IMR-90 (cell line): ENCODE measurements at regions not wholly inside any gene's neighbourhood (a gene's known extent, or its start where the extent isn't known, plus 50 kb on each side); places are given as distances from the start of the nearest gene placed in this dataset.

Experiments
- ATAC-seq: fragments of 200-7000 bp; cut with Tn5 transposase; 2 replicates; pipeline ENCODE4 v1.9.1; 2020; ENCODE audit warnings: low read depth, mild to moderate bottlenecking, moderate library complexity
- BruUV-seq: library from RNA; stranded (reverse); fragments of 400-500 nt; replicated peaks from 2 replicates; lab custom pipeline; 2021; lab: Mats Ljungman, UMichigan
- CTCF ChIA-PET: fragments of 300-600 bp; formaldehyde crosslinking; extraction: SDS; loops from one replicate; lab custom pipeline; 2021; ENCODE audit warnings: antibody characterized with exemption; lab: Yijun Ruan, JAX
- POLR2A ChIA-PET: fragments of 300-600 bp; sonication (Branson Sonifier 250); formaldehyde crosslinking; loops from one replicate; lab custom pipeline; 2022; ENCODE audit warnings: antibody characterized with exemption; ENCODE audit not compliant: unreplicated experiment; lab: Charles Lee
- DNase-seq: peaks from one replicate; pipeline ENCODE4 v3.0.0; 2013
- H2AFZ ChIP-seq: replicated peaks from 2 replicates; pipeline ENCODE3; 2013; ENCODE audit warnings: low read length, mild to moderate bottlenecking; ENCODE audit not compliant: poor library complexity
- H2AK5ac ChIP-seq: 2 replicates; pipeline ENCODE4 v1.6.1; 2013; ENCODE audit warnings: low read depth, low read length, inconsistent platforms
- H2AK9ac ChIP-seq: replicated peaks from 2 replicates; pipeline ENCODE3; 2013; ENCODE audit warnings: mild to moderate bottlenecking, low read depth, low read length, moderate library complexity; ENCODE audit not compliant: poor library complexity
- H2BK120ac ChIP-seq: 2 replicates; pipeline ENCODE4 v1.6.1; 2013; ENCODE audit warnings: low read depth, low read length, inconsistent platforms
- H2BK15ac ChIP-seq: 3 replicates; pipeline ENCODE4 v1.6.1; 2013; ENCODE audit warnings: low read depth, low read length, inconsistent platforms
- H2BK20ac ChIP-seq: 2 replicates; pipeline ENCODE4 v1.6.1; 2013; ENCODE audit warnings: low read depth, mild to moderate bottlenecking, inconsistent platforms, low read length, moderate library complexity
- H2BK5ac ChIP-seq: 2 replicates; pipeline ENCODE4 v1.6.1; 2013; ENCODE audit warnings: mild to moderate bottlenecking, low read depth, low read length, inconsistent platforms; ENCODE audit not compliant: poor library complexity, severe bottlenecking
- H3K14ac ChIP-seq: replicated peaks from 2 replicates; pipeline ENCODE4 v1.6.1; 2013; ENCODE audit warnings: low read depth, low read length, inconsistent platforms
- H3K18ac ChIP-seq: 2 replicates; pipeline ENCODE4 v1.6.1; 2013; ENCODE audit warnings: low read depth, low read length, control low read depth
- H3K23ac ChIP-seq: 2 replicates; pipeline ENCODE4 v1.6.1; 2013; ENCODE audit warnings: low read depth, low read length, inconsistent platforms
- H3K27ac ChIP-seq: 2 replicates; pipeline ENCODE4 v1.5.1; 2013; ENCODE audit warnings: mild to moderate bottlenecking, control low read depth, low read length; ENCODE audit not compliant: insufficient read depth
- H3K27me3 ChIP-seq: 2 replicates; pipeline ENCODE4 v1.6.1; 2013; ENCODE audit warnings: low read length; ENCODE audit not compliant: control insufficient read depth, insufficient read depth
- H3K36me3 ChIP-seq: 2 replicates; pipeline ENCODE4 v1.6.1; 2013; ENCODE audit warnings: low read length, mixed read lengths; ENCODE audit not compliant: control insufficient read depth, insufficient read depth
- H3K4ac ChIP-seq: 2 replicates; pipeline ENCODE4 v1.6.1; 2013; ENCODE audit warnings: low read depth, low read length, inconsistent platforms
- H3K4me1 ChIP-seq: 2 replicates; pipeline ENCODE4 v1.6.1; 2013; ENCODE audit warnings: low read length, mixed read lengths; ENCODE audit not compliant: control insufficient read depth, insufficient read depth
- H3K4me2 ChIP-seq: 2 replicates; pipeline ENCODE4 v1.6.1; 2013; ENCODE audit warnings: low read depth, mild to moderate bottlenecking, control low read depth, low read length, moderate library complexity
- H3K4me3 ChIP-seq: 2 replicates; pipeline ENCODE4 v1.5.1; 2013; ENCODE audit warnings: low read depth, mild to moderate bottlenecking, control low read depth, low read length, moderate library complexity; ENCODE audit not compliant: insufficient read depth
- H3K56ac ChIP-seq: 2 replicates; pipeline ENCODE4 v1.6.1; 2013; ENCODE audit warnings: low read length, inconsistent platforms; ENCODE audit not compliant: insufficient read depth; ENCODE audit errors: extremely low read depth
- H3K79me1 ChIP-seq, 2 experiments: 2 replicates each; pipeline ENCODE4 v1.6.1; 2013; ENCODE audit warnings: low read length in 2 of 2, inconsistent platforms in 1 of 2, low read depth in 1 of 2
- H3K9ac ChIP-seq: 2 replicates; pipeline ENCODE4 v1.6.1; 2013; ENCODE audit warnings: low read depth, low read length, control low read depth
- H3K9me1 ChIP-seq: 2 replicates; pipeline ENCODE4 v1.6.1; 2013; ENCODE audit warnings: low read length, inconsistent platforms; ENCODE audit not compliant: insufficient read depth
- H3K9me3 ChIP-seq: 2 replicates; pipeline ENCODE4 v1.6.1; 2013; ENCODE audit warnings: low read length; ENCODE audit not compliant: control insufficient read depth, insufficient read depth
- H4K20me1 ChIP-seq: 2 replicates; pipeline ENCODE4 v1.6.1; 2013; ENCODE audit warnings: low read length, inconsistent platforms; ENCODE audit not compliant: insufficient read depth
- H4K5ac ChIP-seq: 2 replicates; pipeline ENCODE4 v1.6.1; 2013; ENCODE audit warnings: mild to moderate bottlenecking, low read depth, low read length, control low read depth
- H4K8ac ChIP-seq, 2 experiments: 2 replicates each; pipeline ENCODE4 v1.6.1; 2013; ENCODE audit warnings: low read depth in 2 of 2, low read length in 2 of 2, control low read depth in 1 of 2, inconsistent platforms in 1 of 2
- H4K91ac ChIP-seq: 2 replicates; pipeline ENCODE4 v1.6.1; 2013; ENCODE audit warnings: low read depth, low read length, inconsistent platforms; ENCODE audit not compliant: insufficient read depth
- CEBPB ChIP-seq: IDR thresholded peaks from 2 replicates; pipeline ENCODE4 v1.6.1; 2012; ENCODE audit warnings: low read depth, low read length, improper control_type of control experiment
- FOS ChIP-seq: fragments of 150-350 bp; IDR thresholded peaks from 2 replicates; pipeline ENCODE4 v1.6.1; 2016; ENCODE audit warnings: low read depth, low read length
- MAFK ChIP-seq: IDR thresholded peaks from 2 replicates; pipeline ENCODE4 v1.6.1; 2012; ENCODE audit warnings: low read depth, low read length, improper control_type of control experiment
- MAZ ChIP-seq: IDR thresholded peaks from 2 replicates; pipeline ENCODE4 v1.6.1; 2012; ENCODE audit warnings: low read depth, mild to moderate bottlenecking, low read length, improper control_type of control experiment, moderate library complexity, borderline replicate concordance
- RCOR1 ChIP-seq: IDR thresholded peaks from 2 replicates; pipeline ENCODE4 v1.6.1; 2012; ENCODE audit warnings: mild to moderate bottlenecking, low read length, improper control_type of control experiment; ENCODE audit not compliant: insufficient replicate concordance
- RFX5 ChIP-seq: IDR thresholded peaks from 2 replicates; pipeline ENCODE4 v1.8.0; 2012; ENCODE audit warnings: low read depth, mild to moderate bottlenecking, low read length, moderate library complexity
- WGBS, 2 experiments: methylation state at CpG; one replicate each; pipeline versions ENCODE4 v1.1.5 to v1.1.7; 2013; ENCODE audit warnings: missing lambda C conversion rate in 2 of 2; ENCODE audit not compliant: insufficient read length in 1 of 2; ENCODE audit errors: extremely low coverage in 2 of 2; 5-methylcytosine and 5-hydroxymethylcytosine counted together
- dilution Hi-C: fragments of 300-500 bp; cut with HindIII; formaldehyde crosslinking; loops from one replicate; pipeline ENCODE4 v1.14.3; 2018; ENCODE audit warnings: low sequenced_read_pairs; ENCODE audit not compliant: unreplicated experiment
- in situ Hi-C: fragments of 300-500 bp; cut with MboI; formaldehyde crosslinking; loops from 3 replicates; pipeline ENCODE4 v1.14.3; 2019; ENCODE audit warnings: low sequenced_read_pairs, inconsistent platforms, mixed read lengths
- intact Hi-C: fragments of 100-400 bp; cut with micrococcal nuclease; formaldehyde crosslinking; loops from 2 replicates; pipeline ENCODE4 v1.10.0; 2022
- TF ChIP-seq, protein P1 (sequence below): fragments of 150-350 bp; IDR thresholded peaks from 2 replicates; pipeline ENCODE4 v1.6.1; 2017; ENCODE audit warnings: mild to moderate bottlenecking, antibody characterized with exemption, low read length, low read depth
- TF ChIP-seq, protein P2 (sequence below): conservative IDR thresholded peaks from 2 replicates; pipeline ENCODE4 v1.5.1; 2012; ENCODE audit warnings: mild to moderate bottlenecking, low read depth, low read length, improper control_type of control experiment

DNA sequence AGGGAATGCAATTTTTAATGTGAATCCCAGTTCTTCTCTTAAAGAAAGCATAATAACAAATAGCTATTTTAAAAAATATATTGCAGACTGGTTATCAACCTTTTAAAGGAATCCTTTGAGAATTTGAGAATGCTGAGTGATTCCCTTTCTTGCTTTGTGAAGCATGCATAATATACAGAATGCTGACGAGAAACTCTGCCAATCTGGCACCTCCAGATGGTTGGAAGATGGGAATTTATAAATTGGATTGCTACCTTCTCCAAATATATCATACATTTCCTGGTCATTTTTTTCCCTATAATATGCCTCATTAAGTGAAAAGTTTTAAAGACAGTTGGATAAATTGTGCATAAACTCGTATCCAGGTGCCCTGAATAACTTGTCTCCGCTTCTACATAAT is 333.9 kb upstream of the ARPP21 start:
- Histone ChIP-seq H2BK5ac (no peak overlapping the region), H4K5ac (no peak overlapping the region), H2BK15ac (no peak overlapping the region), H3K9me1 (no peaks in the 10 kb centered on the region), H3K27me3 (no peaks in the 10 kb centered on the region), H3K9me3 (no peaks in the 10 kb centered on the region; the same call in 1 of the 2 replicates), H4K20me1 (no peaks in the 10 kb centered on the region), H3K9ac (no peak overlapping the region), H2AK5ac (no peak overlapping the region), H3K4me2 (no peak overlapping the region), H3K4ac (no peak overlapping the region), H2AFZ (no peak overlapping the region), H2BK20ac (no peak overlapping the region), H2AK9ac (no peak overlapping the region), H3K79me1 (no peaks in the 10 kb centered on the region), H3K4me3 (no peak overlapping the region), H3K23ac (no peak overlapping the region), H4K91ac (no peak overlapping the region), H4K8ac (no peak overlapping the region), H3K27ac (no peak overlapping the region), H2BK120ac (no peak overlapping the region), H3K14ac (no peak overlapping the region), H3K18ac (no peak overlapping the region), H3K4me1 (no peaks in the 10 kb centered on the region), H3K36me3 (no peaks in the 10 kb centered on the region), H3K56ac (no peak overlapping the region)
- ATAC-seq (no peak), DNase-seq (no peak)
- TF ChIP-seq, protein P1, sequence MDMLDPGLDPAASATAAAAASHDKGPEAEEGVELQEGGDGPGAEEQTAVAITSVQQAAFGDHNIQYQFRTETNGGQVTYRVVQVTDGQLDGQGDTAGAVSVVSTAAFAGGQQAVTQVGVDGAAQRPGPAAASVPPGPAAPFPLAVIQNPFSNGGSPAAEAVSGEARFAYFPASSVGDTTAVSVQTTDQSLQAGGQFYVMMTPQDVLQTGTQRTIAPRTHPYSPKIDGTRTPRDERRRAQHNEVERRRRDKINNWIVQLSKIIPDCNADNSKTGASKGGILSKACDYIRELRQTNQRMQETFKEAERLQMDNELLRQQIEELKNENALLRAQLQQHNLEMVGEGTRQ, result no peak
- TF ChIP-seq RFX5 (no peak), MAZ (no peak), FOS (no peak), RCOR1 (no peak), CEBPB (no peak), MAFK (no peak)
- TF ChIP-seq, protein P2, sequence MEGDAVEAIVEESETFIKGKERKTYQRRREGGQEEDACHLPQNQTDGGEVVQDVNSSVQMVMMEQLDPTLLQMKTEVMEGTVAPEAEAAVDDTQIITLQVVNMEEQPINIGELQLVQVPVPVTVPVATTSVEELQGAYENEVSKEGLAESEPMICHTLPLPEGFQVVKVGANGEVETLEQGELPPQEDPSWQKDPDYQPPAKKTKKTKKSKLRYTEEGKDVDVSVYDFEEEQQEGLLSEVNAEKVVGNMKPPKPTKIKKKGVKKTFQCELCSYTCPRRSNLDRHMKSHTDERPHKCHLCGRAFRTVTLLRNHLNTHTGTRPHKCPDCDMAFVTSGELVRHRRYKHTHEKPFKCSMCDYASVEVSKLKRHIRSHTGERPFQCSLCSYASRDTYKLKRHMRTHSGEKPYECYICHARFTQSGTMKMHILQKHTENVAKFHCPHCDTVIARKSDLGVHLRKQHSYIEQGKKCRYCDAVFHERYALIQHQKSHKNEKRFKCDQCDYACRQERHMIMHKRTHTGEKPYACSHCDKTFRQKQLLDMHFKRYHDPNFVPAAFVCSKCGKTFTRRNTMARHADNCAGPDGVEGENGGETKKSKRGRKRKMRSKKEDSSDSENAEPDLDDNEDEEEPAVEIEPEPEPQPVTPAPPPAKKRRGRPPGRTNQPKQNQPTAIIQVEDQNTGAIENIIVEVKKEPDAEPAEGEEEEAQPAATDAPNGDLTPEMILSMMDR, result no peak
- WGBS, 2 experiments, result no CpG with 5 or more reads among the region's 3 CpGs
- intact Hi-C loops (no loop called here), dilution Hi-C loops (no loop called here), in situ Hi-C loops (no loop called here)
- ChIA-PET CTCF (no interaction called here), POLR2A (no interaction called here)
- no TSS peak for BruUV-seq
